HG02759 (cell line): ENCODE measurements at regions not wholly inside any gene's neighbourhood (a gene's known extent, or its start where the extent isn't known, plus 50 kb on each side); places are given as distances from the start of the nearest gene placed in this dataset.
"Not testable (repeated sequence)": the region's sequence is repeated elsewhere in the genome, so short reads cannot be mapped to it uniquely, and the experiment has no call there.

Experiments used
- ATAC-seq: cut with Tn5 transposase; IDR thresholded peaks from one replicate; pipeline ENCODE4 v1.9.1; 2021; ENCODE audit warnings: mild to moderate bottlenecking, moderate library complexity; ENCODE audit not compliant: unreplicated experiment

GRCh38 chr3:153640689-153641665 is 479.0 kb downstream of the RAP2B start:
- no peak for ATAC-seq

- ATAC-seq, result not testable (repeated sequence)
These were observed 478.6 kb upstream of the ARHGEF26 start for GRCh38 chr3:153642576-153642975.

GRCh38 chr3:153643471-153643870 is 477.7 kb upstream of the ARHGEF26 start:
- ATAC-seq, result not testable (repeated sequence)

GRCh38 chr3:153649286-153649839 is 471.8 kb upstream of the ARHGEF26 start:
- no peak for ATAC-seq

- ATAC-seq, result no peak
These were observed 469.1 kb upstream of the ARHGEF26 start for GRCh38 chr3:153652076-153652475.

- no peak for ATAC-seq
These were observed 464.1 kb upstream of the ARHGEF26 start for GRCh38 chr3:153657046-153657445.

GRCh38 chr3:153657461-153657860 is 463.7 kb upstream of the ARHGEF26 start:
- ATAC-seq, result no peak

- no peak for ATAC-seq
These were observed 463.1 kb upstream of the ARHGEF26 start for GRCh38 chr3:153658136-153658535.

- ATAC-seq, result no peak
These were observed 454.0 kb upstream of the ARHGEF26 start for GRCh38 chr3:153666991-153667740.

- no peak for ATAC-seq
These were observed 451.7 kb upstream of the ARHGEF26 start for GRCh38 chr3:153669527-153669926.

- ATAC-seq, result no peak
These were observed 450.6 kb upstream of the ARHGEF26 start for GRCh38 chr3:153670577-153670976.

- no peak for ATAC-seq
These were observed 447.3 kb upstream of the ARHGEF26 start for GRCh38 chr3:153673853-153674252.

- ATAC-seq, result no peak
These were observed 441.5 kb upstream of the ARHGEF26 start for GRCh38 chr3:153679714-153680113.

- no peak for ATAC-seq
These were observed 440.7 kb upstream of the ARHGEF26 start for GRCh38 chr3:153680526-153680925.

GRCh38 chr3:153681057-153681456 is 440.1 kb upstream of the ARHGEF26 start:
- no peak for ATAC-seq

GRCh38 chr3:153688301-153689120 is 432.7 kb upstream of the ARHGEF26 start:
- ATAC-seq, result no peak

- ATAC-seq, result no peak
These were observed 428.0 kb upstream of the ARHGEF26 start for GRCh38 chr3:153693207-153693606.

GRCh38 chr3:153702106-153702505 is 419.1 kb upstream of the ARHGEF26 start:
- no peak for ATAC-seq

GRCh38 chr3:153704115-153704514 is 417.1 kb upstream of the ARHGEF26 start:
- ATAC-seq, result no peak

GRCh38 chr3:153706706-153707105 is 414.5 kb upstream of the ARHGEF26 start:
- no peak for ATAC-seq

GRCh38 chr3:153714016-153714415 is 407.2 kb upstream of the ARHGEF26 start:
- ATAC-seq, result no peak
